ENCODE measurements at regions not wholly inside any gene's neighbourhood (a gene's known extent, or its start where the extent isn't known, plus 50 kb on each side); places are given as distances from the start of the nearest gene placed in this dataset.

- no peak for DNase-seq
These were observed 1314.6 kb upstream of the GBE1 start for GRCh38 chr3:83076041-83076440.

GRCh38 chr3:83074485-83074884, 1313.0 kb upstream of the GBE1 start:
- no peak for DNase-seq

- DNase-seq = no peak
These were observed 1304.5 kb upstream of the GBE1 start for GRCh38 chr3:83065851-83066460.

- DNase-seq = no peak
These were observed 1302.0 kb upstream of the GBE1 start for GRCh38 chr3:83063446-83063845.

GRCh38 chr3:83048556-83048955, 1287.1 kb upstream of the GBE1 start:
- DNase-seq = no peak

- no peak for DNase-seq
These were observed 1278.0 kb upstream of the GBE1 start for GRCh38 chr3:83039422-83039821.

- no peak for DNase-seq
These were observed 1274.2 kb upstream of the GBE1 start for GRCh38 chr3:83035704-83036010.

- DNase-seq = no peak
These were observed 1273.6 kb upstream of the GBE1 start for GRCh38 chr3:83034806-83035703.

- DNase-seq = no peak
These were observed 1271.7 kb upstream of the GBE1 start for GRCh38 chr3:83033133-83033532.

- DNase-seq = no peak
These were observed 1261.6 kb upstream of the GBE1 start for GRCh38 chr3:83023086-83023485.

GRCh38 chr3:83011481-83011880, 1250.0 kb upstream of the GBE1 start:
- DNase-seq = no peak

- DNase-seq = no peak
These were observed 1242.5 kb upstream of the GBE1 start for GRCh38 chr3:83003917-83004316.

GRCh38 chr3:83002869-83003445, 1241.5 kb upstream of the GBE1 start:
- DNase-seq = no peak

- DNase-seq = no peak
These were observed 1238.3 kb upstream of the GBE1 start for GRCh38 chr3:82999777-83000176.

- no peak for DNase-seq
These were observed 1216.9 kb upstream of the GBE1 start for GRCh38 chr3:82978368-82978767.

GRCh38 chr3:82977871-82978270, 1216.4 kb upstream of the GBE1 start:
- DNase-seq = no peak

GRCh38 chr3:82973791-82974190, 1212.3 kb upstream of the GBE1 start:
- DNase-seq = no peak

GRCh38 chr3:82960379-82960778, 1198.9 kb upstream of the GBE1 start:
- DNase-seq = no peak

- DNase-seq = no peak
These were observed 1196.3 kb upstream of the GBE1 start for GRCh38 chr3:82957696-82958095.

- no peak for DNase-seq
These were observed 1195.6 kb upstream of the GBE1 start for GRCh38 chr3:82957079-82957478.

GRCh38 chr3:82954486-82954885, 1193.0 kb upstream of the GBE1 start:
- DNase-seq = no peak

GRCh38 chr3:82942041-82942440, 1180.6 kb upstream of the GBE1 start:
- DNase-seq = no peak

- DNase-seq = no peak
These were observed 1178.7 kb upstream of the GBE1 start for GRCh38 chr3:82940124-82940523.

- no peak for DNase-seq
These were observed 1178.1 kb upstream of the GBE1 start for GRCh38 chr3:82939491-82940097.

Measured in CD4-positive, alpha-beta T cell treated with Interleukin-10 for 1 hour (primary cell).